Activated CD4-positive, alpha-beta T cell treated with anti-CD3 and anti-CD28 coated beads, Interleukin-2, Interleukin-4, amounts not matched to agents 100 ng/mL and 50 ng/mL, durations not matched to agents 16 hours and 8 hours (primary cell): ENCODE measurements at regions not wholly inside any gene's neighbourhood (a gene's known extent, or its start where the extent isn't known, plus 50 kb on each side); places are given as distances from the start of the nearest gene placed in this dataset.
"Not testable (repeated sequence)": the region's sequence is repeated elsewhere in the genome, so short reads cannot be mapped to it uniquely, and the experiment has no call there.

Experiments used
- DNase-seq: peaks from one replicate; pipeline ENCODE4 v3.0.0-alpha.2; 2020; ENCODE audit warnings: low spot score

DNA sequence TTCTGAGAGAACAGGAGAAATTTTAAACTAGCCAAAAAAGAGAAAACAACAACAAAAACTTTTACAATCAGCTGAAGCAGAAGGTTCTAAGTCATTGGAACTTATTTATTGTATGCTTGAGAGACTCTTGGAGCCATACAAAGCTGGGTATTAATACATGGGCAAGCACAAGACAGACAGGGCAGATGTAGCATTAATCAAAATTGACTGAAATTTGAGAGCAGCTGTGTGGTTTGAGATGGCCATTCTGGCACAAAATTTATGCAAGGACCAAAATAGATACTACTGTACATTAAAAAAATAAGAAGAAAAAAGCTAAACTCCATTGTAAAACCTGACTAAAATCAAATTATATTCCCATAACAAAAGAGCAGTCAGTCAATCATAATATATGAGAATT is 892.5 kb downstream of the PLA2G4A start:
- DNase-seq: no peak

- no peak for DNase-seq
These were observed 896.5 kb downstream of the PLA2G4A start for GRCh38 chr1:187725216-187725615.

DNA sequence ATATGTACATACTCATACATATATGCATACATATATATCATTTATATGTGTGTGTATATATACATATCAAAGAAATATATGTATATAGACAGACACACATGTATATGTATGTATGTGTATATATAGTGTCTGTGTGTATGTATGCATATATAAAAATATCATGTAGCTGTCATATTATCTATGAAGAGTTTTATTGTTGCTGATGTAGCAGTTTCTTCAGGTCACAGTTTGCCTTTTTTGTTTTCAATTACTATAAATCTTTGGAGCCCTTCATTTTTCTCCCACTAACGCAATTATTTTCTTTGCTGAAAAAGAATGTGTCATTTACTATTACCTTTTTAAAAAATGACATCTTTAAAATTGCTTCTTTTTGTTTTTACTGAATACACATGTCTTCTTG is 904.5 kb downstream of the PLA2G4A start:
- no peak for DNase-seq

DNA sequence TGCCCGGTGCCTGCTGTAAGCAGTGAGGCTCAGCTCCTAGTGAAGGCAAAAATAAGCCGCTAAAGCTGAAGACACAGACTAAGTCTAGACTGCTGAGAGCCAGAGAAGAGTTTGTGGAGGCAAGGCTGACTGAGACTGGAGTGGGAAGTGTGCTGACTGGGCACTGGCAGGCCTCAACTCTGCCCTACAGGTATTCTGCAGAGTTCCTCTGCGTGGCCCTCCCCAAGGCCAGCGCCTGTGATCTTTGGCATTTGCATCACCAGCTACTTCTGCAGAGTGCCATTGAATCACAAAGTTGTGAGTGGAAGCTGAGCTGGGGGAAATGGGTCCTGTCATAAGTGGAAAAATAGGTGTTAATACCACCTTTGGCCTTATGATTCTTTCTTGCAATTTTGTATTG is 905.7 kb downstream of the PLA2G4A start:
- DNase-seq: no peak

DNA sequence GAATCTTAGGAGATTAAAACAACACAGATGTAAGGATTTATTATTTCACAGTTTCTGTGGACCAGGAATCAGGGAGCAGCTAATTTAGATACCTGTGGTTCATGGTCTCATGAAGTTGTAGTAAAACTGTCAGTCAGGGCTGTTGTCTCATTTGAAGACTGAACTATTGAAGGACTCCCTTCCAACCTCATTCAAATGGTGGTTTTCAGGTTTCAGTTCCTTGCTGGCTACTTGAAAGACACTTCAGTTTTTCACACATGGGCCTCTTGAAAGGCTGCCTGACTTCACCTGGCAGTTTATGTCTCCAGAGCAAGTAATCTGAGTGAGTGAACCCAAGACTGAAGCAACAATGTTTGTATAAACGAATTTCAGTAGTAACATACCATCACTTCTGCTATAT is 915.9 kb downstream of the PLA2G4A start:
- no peak for DNase-seq

DNA sequence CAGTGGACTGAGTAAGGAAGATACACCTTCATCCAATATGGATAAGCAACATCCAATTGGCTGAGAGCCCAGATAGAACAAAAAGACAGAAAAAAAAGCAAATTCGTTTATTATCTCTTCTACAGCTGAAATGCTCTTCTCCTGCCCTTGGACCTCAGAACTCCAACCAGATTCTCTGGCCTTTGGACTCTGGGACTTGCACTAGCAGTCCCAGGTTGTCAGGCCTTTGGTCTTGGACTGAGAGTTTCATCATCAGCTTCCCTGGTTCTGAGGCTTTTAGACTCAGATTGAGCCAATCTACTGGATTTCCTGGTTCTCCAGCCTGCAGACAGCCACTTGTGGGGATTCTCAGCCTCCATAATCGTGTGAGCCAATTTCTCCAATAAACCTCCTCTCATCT is 926.8 kb downstream of the PLA2G4A start:
- no peak for DNase-seq

- not testable (repeated sequence) for DNase-seq
These were observed 927.9 kb downstream of the PLA2G4A start for GRCh38 chr1:187756684-187757083.

GRCh38 chr1:187759825-187760333 is 931.1 kb downstream of the PLA2G4A start:
- DNase-seq: no peak

GRCh38 chr1:187762118-187762517 is 933.4 kb downstream of the PLA2G4A start:
- DNase-seq: no peak

GRCh38 chr1:187763465-187763864 is 934.7 kb downstream of the PLA2G4A start:
- DNase-seq: no peak

DNA sequence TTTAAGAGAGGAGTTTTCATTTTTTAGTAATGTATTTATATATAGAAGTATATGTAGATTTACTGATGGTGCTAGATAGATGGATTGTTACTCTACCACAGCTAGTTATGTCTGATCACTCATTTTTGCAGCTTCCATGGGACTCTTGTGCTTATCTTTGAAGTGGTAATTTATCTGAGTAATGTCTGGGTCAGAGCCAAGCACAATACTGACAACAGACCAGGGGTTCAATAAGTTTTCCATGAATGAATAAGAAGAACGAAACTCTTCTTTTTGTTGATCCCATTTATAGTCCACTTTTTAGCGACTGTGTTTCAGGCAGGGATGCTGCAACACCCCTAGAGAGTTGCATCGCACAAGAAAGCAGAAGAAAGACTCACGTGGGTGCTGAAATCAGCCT is 935.2 kb downstream of the PLA2G4A start:
- DNase-seq: no peak

DNA sequence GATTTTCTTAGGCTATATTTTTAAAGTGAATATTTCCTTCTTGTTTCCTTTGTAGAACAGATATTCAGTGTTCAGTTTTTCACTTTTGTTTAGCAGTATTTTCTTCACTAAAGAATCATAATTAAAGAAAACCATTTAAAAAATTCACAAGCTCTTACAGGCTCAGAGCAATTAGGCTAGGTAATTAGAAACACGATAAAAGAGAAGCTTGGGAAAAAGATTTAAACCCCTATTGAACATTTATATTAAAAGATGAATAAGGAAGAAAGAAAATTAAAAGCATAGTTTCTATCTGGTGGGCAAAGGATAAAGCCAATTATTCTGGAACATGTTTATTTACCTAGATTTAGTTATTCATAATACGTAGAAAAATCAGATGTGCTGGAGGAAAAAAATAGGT is 942.6 kb downstream of the PLA2G4A start:
- DNase-seq: no peak

DNA sequence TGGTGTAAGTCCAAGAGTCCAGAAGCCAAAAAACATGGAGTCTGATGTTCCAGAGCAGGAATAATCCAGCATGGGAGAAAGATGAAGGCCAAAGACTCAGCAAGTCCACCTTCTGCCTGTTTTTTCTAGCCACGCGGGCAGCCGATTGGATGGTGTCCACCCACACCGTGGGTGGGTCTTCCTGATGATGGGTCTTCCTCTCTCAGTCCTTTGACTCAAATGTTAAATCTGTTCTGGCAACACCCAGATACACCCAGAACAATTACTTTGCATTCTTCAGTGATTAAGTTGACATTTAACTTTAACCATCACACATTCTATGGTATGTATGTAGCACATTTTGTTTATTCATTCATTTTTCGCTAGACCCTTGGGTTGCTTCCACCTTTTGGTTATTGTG is 944.4 kb downstream of the PLA2G4A start:
- no peak for DNase-seq

GRCh38 chr1:187787736-187788135 is 959.0 kb downstream of the PLA2G4A start:
- no peak for DNase-seq

DNA sequence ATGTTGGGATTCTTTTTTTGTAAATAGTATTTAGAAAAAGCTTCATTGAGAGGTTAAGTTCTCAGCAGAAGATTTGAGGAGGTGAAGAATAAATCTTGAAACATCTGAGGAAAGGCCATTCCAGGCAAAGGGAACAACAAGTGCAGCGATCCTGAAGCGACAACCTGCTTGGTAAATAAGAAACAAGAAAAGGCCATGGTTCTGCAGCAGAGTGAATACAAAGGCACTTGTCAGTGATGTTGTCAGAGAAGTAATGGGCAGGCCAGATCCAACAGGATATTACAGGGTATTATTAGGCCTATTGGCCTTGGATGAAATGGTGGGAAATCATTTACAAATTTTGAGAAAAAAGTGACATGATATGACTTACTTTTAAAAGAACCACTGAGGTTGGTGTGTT is 960.0 kb downstream of the PLA2G4A start:
- DNase-seq: no peak

DNA sequence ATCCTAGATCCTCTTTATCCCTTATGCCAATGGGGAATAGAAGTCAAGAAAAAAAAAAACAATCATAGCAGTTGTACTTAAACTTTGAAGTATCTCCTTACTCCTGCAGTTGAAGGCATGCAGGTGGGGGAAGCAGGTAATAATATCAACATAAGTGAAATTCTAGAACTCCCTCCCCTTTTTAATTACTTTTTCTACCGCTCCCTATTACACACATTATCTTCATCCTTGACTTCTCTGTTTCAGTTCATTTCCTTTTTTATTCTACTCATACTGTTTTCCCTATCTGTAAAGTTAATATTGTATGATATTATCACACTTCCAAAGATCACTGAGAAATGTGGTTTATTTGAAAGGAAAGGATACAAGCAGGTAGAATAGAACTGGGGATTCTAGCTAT is 962.0 kb downstream of the PLA2G4A start:
- no peak for DNase-seq

- no peak for DNase-seq
These were observed 965.8 kb downstream of the PLA2G4A start for GRCh38 chr1:187794561-187794960.

DNA sequence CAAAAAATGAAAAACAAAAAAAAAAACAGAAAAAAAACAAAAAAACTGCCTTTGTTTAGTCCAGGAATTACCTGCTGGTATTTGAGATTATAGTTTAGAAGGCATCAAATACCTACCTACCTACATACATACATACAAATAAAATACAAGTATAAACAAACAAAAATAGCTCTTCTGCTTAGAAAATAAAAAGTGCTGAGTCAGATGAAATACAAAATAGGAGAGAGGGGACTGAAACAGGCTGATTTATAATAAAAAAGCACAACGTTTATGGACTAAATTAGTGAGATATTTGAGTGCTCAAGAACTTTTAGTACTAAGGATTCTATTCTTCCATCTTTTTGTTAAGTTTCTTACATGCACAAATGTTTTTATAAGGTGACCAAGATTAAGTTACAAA is 980.8 kb downstream of the PLA2G4A start:
- no peak for DNase-seq

DNA sequence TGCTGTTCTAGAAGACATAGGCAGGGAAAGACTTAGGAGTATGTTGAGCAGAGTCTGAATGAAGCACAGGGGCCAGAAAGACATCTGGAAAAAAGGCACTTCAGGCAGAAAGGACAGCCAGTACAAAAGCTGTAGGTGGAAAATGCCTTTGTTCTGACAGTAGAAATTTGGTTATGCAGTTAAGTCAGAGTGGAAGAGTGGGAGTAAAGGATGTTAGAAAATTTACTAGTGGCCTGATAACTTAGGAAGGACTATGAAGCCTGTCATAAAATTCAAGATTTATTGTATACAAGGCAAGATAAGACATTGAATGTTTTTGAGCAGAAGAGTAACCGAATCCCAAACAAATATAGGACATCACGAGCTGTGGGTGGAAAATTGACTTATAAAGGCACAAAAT is 987.9 kb downstream of the PLA2G4A start:
- DNase-seq: no peak

- DNase-seq: no peak
These were observed 989.0 kb downstream of the PLA2G4A start for GRCh38 chr1:187817782-187818181.

GRCh38 chr1:187819086-187819485 is 990.3 kb downstream of the PLA2G4A start:
- no peak for DNase-seq

GRCh38 chr1:187836557-187836956 is 1007.8 kb downstream of the PLA2G4A start:
- DNase-seq: no peak

- no peak for DNase-seq
These were observed 1009.0 kb downstream of the PLA2G4A start for GRCh38 chr1:187837787-187838186.

DNA sequence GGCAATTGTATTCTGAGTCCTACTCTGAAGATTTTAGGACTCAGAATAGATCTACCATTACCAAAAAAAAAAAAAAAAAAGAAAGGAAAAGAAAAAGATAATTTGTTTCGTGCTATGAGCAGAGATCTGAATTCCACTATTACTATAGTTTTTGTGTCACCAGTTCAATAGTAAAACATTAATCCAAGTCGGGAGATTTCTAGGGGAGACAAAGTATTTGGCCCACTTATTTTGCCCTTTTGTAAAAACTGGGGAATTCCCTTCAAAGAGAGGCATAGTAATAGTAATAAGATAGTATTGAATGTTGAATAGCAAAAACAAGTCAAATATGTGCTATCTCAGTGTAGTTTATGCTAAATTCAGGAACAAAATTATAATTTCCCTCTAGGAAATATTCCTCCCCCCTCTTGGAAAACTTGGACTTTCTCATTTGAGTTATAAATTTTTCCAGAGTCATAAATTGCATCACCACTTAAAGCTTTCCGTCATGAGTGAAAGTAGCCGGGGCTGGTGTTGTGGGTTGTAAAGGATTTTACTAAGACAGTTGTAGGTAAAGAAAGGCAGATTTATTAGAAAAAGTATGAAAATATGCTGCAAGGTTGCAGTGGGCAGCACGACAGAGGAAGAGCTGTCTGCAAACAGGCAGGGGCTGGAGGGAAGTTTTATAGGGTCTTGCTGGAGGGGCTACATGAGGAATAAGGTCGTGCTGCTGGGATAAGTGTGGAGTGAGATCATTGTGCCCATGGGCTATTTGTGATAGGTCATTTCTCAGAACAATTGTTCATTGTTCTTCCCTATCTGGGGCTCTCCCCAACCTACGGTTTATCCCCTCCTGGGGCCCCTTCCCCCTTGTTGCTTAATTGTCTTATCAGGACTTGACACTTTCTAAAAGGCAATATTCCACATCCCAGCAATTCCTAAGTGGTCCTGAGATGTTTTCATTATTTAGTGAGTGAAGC is 1009.9 kb downstream of the PLA2G4A start:
- DNase-seq: no peak
